ENCODE measurements at regions not wholly inside any gene's neighbourhood (a gene's known extent, or its start where the extent isn't known, plus 50 kb on each side); places are given as distances from the start of the nearest gene placed in this dataset.

- peak overlapping the region; percentile 44; the same call in 1 of the 2 replicates for H2AFZ ChIP-seq (ENCODE audit: low read length)
- H3K36me3 ChIP-seq (replicated peaks; ENCODE audit: insufficient read depth, low read length) = no peaks in the 10 kb centered on the region
- H3K4me3 ChIP-seq (ENCODE audit: low read length) = no peak overlapping the region
- no peaks in the 10 kb centered on the region for H3K4me1 ChIP-seq (ENCODE audit: low read length)
- no peaks in the 10 kb centered on the region for H3F3A ChIP-seq (ENCODE audit: insufficient read depth, low read length)
- H4K20me1 ChIP-seq (ENCODE audit: insufficient read depth, low read length) = no peaks in the 10 kb centered on the region
- no peak overlapping the region for H3K9ac ChIP-seq (ENCODE audit: low read length)
- H3K27me3 ChIP-seq (replicated peaks; ENCODE audit: insufficient read depth, low read length) = no peaks in the 10 kb centered on the region
- no peak for TF ChIP-seq EZH2phosphoT487 (IDR thresholded peaks at IDR 0.05; ENCODE audit: low read length)
- TF ChIP-seq, protein P1, sequence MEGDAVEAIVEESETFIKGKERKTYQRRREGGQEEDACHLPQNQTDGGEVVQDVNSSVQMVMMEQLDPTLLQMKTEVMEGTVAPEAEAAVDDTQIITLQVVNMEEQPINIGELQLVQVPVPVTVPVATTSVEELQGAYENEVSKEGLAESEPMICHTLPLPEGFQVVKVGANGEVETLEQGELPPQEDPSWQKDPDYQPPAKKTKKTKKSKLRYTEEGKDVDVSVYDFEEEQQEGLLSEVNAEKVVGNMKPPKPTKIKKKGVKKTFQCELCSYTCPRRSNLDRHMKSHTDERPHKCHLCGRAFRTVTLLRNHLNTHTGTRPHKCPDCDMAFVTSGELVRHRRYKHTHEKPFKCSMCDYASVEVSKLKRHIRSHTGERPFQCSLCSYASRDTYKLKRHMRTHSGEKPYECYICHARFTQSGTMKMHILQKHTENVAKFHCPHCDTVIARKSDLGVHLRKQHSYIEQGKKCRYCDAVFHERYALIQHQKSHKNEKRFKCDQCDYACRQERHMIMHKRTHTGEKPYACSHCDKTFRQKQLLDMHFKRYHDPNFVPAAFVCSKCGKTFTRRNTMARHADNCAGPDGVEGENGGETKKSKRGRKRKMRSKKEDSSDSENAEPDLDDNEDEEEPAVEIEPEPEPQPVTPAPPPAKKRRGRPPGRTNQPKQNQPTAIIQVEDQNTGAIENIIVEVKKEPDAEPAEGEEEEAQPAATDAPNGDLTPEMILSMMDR (IDR thresholded peaks at IDR 0.05; ENCODE audit: low read length) = no peak
- no peak for TF ChIP-seq EZH2 (optimal IDR thresholded peaks at IDR 0.05; ENCODE audit: low read depth, low read length)
- no peak for DNase-seq
- H3K79me2 ChIP-seq (ENCODE audit: low read length) = no peaks in the 10 kb centered on the region
- H3K9me2 ChIP-seq (replicated peaks; ENCODE audit: insufficient read depth, low read length) = no peaks in the 10 kb centered on the region
- no peak overlapping the region for H3K4me2 ChIP-seq (ENCODE audit: low read depth, low read length)
- H3K9me3 ChIP-seq (replicated peaks; ENCODE audit: insufficient read depth, low read length) = no peaks in the 10 kb centered on the region
- no peak overlapping the region for H3K27ac ChIP-seq (ENCODE audit: low read length)
Observed at GRCh38 chr3:72550582-72551262, 297.5 kb downstream of the SHQ1 start.

DNA sequence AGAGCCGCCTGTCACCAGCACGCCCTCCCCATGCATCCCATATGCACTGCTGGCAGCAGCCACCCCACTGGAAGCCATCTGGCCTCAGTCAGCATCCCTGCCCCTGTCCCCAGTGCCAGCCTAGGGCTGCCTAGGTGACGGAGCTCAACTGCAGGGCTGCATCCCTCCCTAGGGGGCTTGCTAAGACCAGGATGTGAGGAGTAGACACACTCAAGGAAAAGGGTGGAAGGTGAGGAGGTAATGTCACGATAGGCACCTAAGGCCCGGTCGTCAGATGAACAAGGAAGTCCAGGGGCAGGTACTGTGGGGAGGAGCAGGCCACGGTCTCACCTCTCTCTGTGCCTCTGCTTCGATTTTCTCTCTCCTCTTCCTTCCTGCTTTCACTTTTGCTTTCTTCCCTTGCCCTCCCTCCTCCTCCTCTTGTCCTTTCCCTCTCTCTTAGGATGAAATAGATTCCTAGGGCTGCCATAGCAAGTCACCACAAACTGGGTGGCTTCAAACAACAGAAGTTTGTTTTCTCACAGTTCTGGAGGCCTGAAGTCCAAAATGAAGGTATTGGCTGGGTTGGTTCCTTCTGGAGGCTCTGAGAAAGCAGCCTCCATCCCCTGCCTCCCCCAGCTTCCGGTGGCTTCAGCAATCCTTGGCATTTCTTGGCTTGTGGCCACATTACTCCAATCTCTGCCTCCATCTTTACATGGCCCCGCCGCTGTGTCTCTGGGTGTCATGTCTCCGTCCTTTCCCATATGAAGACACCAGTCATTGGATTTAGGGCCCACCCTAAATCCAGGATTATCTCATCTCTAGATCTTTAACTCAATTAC is 298.3 kb downstream of the SHQ1 start:
- Histone ChIP-seq H2AFZ (ENCODE audit: low read length) (peak overlapping the region; percentile 44), H3K4me2 (ENCODE audit: low read depth, low read length) (peak overlapping the region; percentile 38; the same call in 1 of the 2 replicates), H3K9me3 (replicated peaks; ENCODE audit: insufficient read depth, low read length) (no peaks in the 10 kb centered on the region), H3K79me2 (ENCODE audit: low read length) (no peaks in the 10 kb centered on the region), H3K27ac (ENCODE audit: low read length) (no peak overlapping the region), H3K4me1 (ENCODE audit: low read length) (no peaks in the 10 kb centered on the region), H3K36me3 (replicated peaks; ENCODE audit: insufficient read depth, low read length) (no peaks in the 10 kb centered on the region), H3F3A (ENCODE audit: insufficient read depth, low read length) (no peaks in the 10 kb centered on the region), H3K4me3 (ENCODE audit: low read length) (no peak overlapping the region), H3K9me2 (replicated peaks; ENCODE audit: insufficient read depth, low read length) (no peaks in the 10 kb centered on the region), H4K20me1 (ENCODE audit: insufficient read depth, low read length) (no peaks in the 10 kb centered on the region), H3K9ac (ENCODE audit: low read length) (no peak overlapping the region), H3K27me3 (replicated peaks; ENCODE audit: insufficient read depth, low read length) (no peaks in the 10 kb centered on the region)
- DNase-seq = no peak
- TF ChIP-seq EZH2 (optimal IDR thresholded peaks at IDR 0.05; ENCODE audit: low read depth, low read length) (no peak), EZH2phosphoT487 (IDR thresholded peaks at IDR 0.05; ENCODE audit: low read length) (no peak)
- TF ChIP-seq, protein P1 (IDR thresholded peaks at IDR 0.05; ENCODE audit: low read length) = no peak

DNA sequence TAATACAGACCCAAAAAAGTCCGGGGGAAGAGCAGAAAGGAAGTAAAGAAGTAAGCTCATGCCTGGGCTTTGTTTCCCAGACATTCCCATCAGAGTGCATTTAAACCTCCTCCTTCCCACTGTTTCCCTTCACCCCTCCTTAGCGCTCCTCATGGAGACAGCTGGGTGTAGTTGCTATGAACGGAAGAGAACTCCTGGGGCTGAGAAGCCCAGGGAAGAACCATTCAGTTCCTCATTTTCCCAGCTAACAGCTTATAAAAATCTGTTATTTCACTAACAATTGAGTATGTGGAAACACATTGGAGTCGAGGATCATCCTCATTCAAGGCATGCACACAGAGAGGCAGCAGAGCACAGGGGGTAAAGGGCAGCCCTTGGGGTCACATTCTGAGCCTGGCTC is 299.3 kb downstream of the SHQ1 start:
- Histone ChIP-seq H3K36me3 (replicated peaks; ENCODE audit: insufficient read depth, low read length) (no peaks in the 10 kb centered on the region), H3K79me2 (ENCODE audit: low read length) (no peaks in the 10 kb centered on the region), H3K4me1 (ENCODE audit: low read length) (no peaks in the 10 kb centered on the region), H3K9me3 (replicated peaks; ENCODE audit: insufficient read depth, low read length) (no peaks in the 10 kb centered on the region), H4K20me1 (ENCODE audit: insufficient read depth, low read length) (no peaks in the 10 kb centered on the region), H3K9me2 (replicated peaks; ENCODE audit: insufficient read depth, low read length) (no peaks in the 10 kb centered on the region), H3K27ac (ENCODE audit: low read length) (no peak overlapping the region), H3K9ac (ENCODE audit: low read length) (no peak overlapping the region), H3F3A (ENCODE audit: insufficient read depth, low read length) (no peaks in the 10 kb centered on the region), H2AFZ (ENCODE audit: low read length) (no peak overlapping the region), H3K27me3 (replicated peaks; ENCODE audit: insufficient read depth, low read length) (no peaks in the 10 kb centered on the region), H3K4me3 (ENCODE audit: low read length) (no peak overlapping the region), H3K4me2 (ENCODE audit: low read depth, low read length) (no peak overlapping the region)
- TF ChIP-seq EZH2phosphoT487 (IDR thresholded peaks at IDR 0.05; ENCODE audit: low read length) (no peak), EZH2 (optimal IDR thresholded peaks at IDR 0.05; ENCODE audit: low read depth, low read length) (no peak)
- TF ChIP-seq, protein P1 (IDR thresholded peaks at IDR 0.05; ENCODE audit: low read length) = no peak
- DNase-seq = no peak
